B cell (primary cell): ENCODE measurements at regions not wholly inside any gene's neighbourhood (a gene's known extent, or its start where the extent isn't known, plus 50 kb on each side); places are given as distances from the start of the nearest gene placed in this dataset.

Source experiments
- ATAC-seq: fragments of 200-7000 bp; cut with Tn5 transposase; one replicate; pipeline ENCODE4 v1.10.0; 2021; ENCODE audit warnings: low read depth, mild to moderate bottlenecking, moderate number of reproducible peaks, moderate library complexity
- CTCF ChIA-PET: fragments of 350-600 bp; sonication (Branson Sonifier 250); formaldehyde crosslinking; loops from one replicate; lab custom pipeline; 2021; ENCODE audit warnings: antibody characterized with exemption, inconsistent platforms; lab: Charles Lee
- POLR2A ChIA-PET: fragments of 350-600 bp; sonication (Branson Sonifier 250); formaldehyde crosslinking; loops from one replicate; lab custom pipeline; 2021; ENCODE audit warnings: antibody characterized with exemption; lab: Charles Lee
- DNase-seq: peaks from one replicate; pipeline ENCODE4 v3.0.0; 2013
- H2AFZ ChIP-seq: 2 replicates; pipeline ENCODE4 v1.6.1; 2012; ENCODE audit warnings: mild to moderate bottlenecking, low read depth, low read length; ENCODE audit not compliant: insufficient read depth, poor library complexity, severe bottlenecking
- H3K27ac ChIP-seq, 2 donors: 1 replicate in 1 of 2; 2 replicates in 1 of 2; pipeline ENCODE4 v1.5.1; 2012 to 2013; ENCODE audit warnings: low read length in 2 of 2, mild to moderate bottlenecking in 2 of 2, moderate library complexity in 1 of 2
- H3K27me3 ChIP-seq, 4 experiments: fragments of 200-600 bp in 1 of 4; sonication (generic) in 1 of 4; replicated peaks in 1 of 4; 1 replicate in 2 of 4; 2 replicates in 2 of 4; pipeline versions ENCODE4 v1.6.1 to v1.7.0; 2013 to 2016; ENCODE audit warnings: low read length in 3 of 4, mild to moderate bottlenecking in 2 of 4, mixed read lengths in 1 of 4, moderate library complexity in 1 of 4; ENCODE audit not compliant: insufficient read depth in 4 of 4, control insufficient read depth in 3 of 4; ENCODE audit errors: control extremely low read depth in 1 of 4
- H3K36me3 ChIP-seq, 2 experiments: replicated peaks in 1 of 2; 1 replicate in 1 of 2; 2 replicates in 1 of 2; pipeline versions ENCODE4 v1.6.1 to v1.7.1; 2013; ENCODE audit warnings: low read length in 1 of 2; ENCODE audit not compliant: insufficient read depth in 2 of 2, control insufficient read depth in 1 of 2; ENCODE audit errors: control extremely low read depth in 1 of 2, extremely low read depth in 1 of 2
- H3K4me1 ChIP-seq, 2 donors: fragments of 200-600 bp in 1 of 2; sonication (generic) in 1 of 2; 1 replicate in 1 of 2; 2 replicates in 1 of 2; pipeline versions ENCODE4 v1.5.1 to v1.6.1; 2013 to 2017; ENCODE audit warnings: low read length in 2 of 2; ENCODE audit not compliant: control insufficient read depth in 2 of 2, insufficient read depth in 2 of 2
- H3K4me2 ChIP-seq: replicated peaks from 2 replicates; pipeline ENCODE3; 2012; ENCODE audit warnings: mild to moderate bottlenecking, low read depth, low read length; ENCODE audit not compliant: poor library complexity, severe bottlenecking
- H3K4me3 ChIP-seq, 5 experiments: fragments of 200-600 bp in 1 of 5; sonication (generic) in 1 of 5; 1 replicate in 3 of 5; 2 replicates in 2 of 5; pipeline versions ENCODE4 v1.5.1 to v1.7.0; 2011 to 2016; ENCODE audit warnings: low read length in 4 of 5, mild to moderate bottlenecking in 4 of 5, low read depth in 2 of 5, control low read depth in 1 of 5, moderate library complexity in 1 of 5; ENCODE audit not compliant: insufficient read depth in 1 of 5; ENCODE audit errors: control extremely low read depth in 1 of 5, extremely low read depth in 1 of 5
- H3K79me2 ChIP-seq: fragments of 200-600 bp; sonication (generic); one replicate; pipeline ENCODE4 v1.6.0; 2016; ENCODE audit warnings: low read length; ENCODE audit not compliant: control insufficient read depth, insufficient read depth
- H3K9ac ChIP-seq: fragments of 200-600 bp; sonication (generic); 2 replicates; pipeline ENCODE4 v1.6.1; 2017; ENCODE audit warnings: mild to moderate bottlenecking, low read length, moderate library complexity
- H3K9me3 ChIP-seq, 3 donors: one replicate each; pipeline versions ENCODE4 v1.6.1 to v1.7.1; 2013; ENCODE audit warnings: low read length in 2 of 3; ENCODE audit not compliant: control insufficient read depth in 2 of 3, insufficient read depth in 1 of 3; ENCODE audit errors: control extremely low read depth in 1 of 3
- H4K20me1 ChIP-seq: 2 replicates; pipeline ENCODE4 v1.6.0; 2012; ENCODE audit warnings: mild to moderate bottlenecking, low read length; ENCODE audit not compliant: insufficient read depth, control insufficient read depth, poor library complexity, severe bottlenecking
- H3K27ac Mint-ChIP-seq: one replicate; pipeline ENCODE4 v1.8.0; 2021; ENCODE audit warnings: mixed read lengths
- H3K27me3 Mint-ChIP-seq: one replicate; pipeline ENCODE4 v1.8.0; 2021; ENCODE audit warnings: mixed read lengths
- H3K4me1 Mint-ChIP-seq: one replicate; pipeline ENCODE4 v1.8.0; 2021; ENCODE audit warnings: mixed read lengths
- H3K4me3 Mint-ChIP-seq: one replicate; pipeline ENCODE4 v1.8.0; 2021; ENCODE audit warnings: mixed read lengths
- H3K9me3 Mint-ChIP-seq: one replicate; pipeline ENCODE4 v1.8.0; 2022; ENCODE audit warnings: mixed read lengths; ENCODE audit not compliant: insufficient read depth
- CTCF ChIP-seq: fragments of 200-600 bp; IDR thresholded peaks from one replicate; pipeline ENCODE4 v1.8.0; 2022; ENCODE audit warnings: antibody characterized with exemption, mild to moderate bottlenecking
- EZH2 ChIP-seq: IDR thresholded peaks from 2 replicates; pipeline ENCODE4 v1.6.1; 2012; ENCODE audit warnings: borderline replicate concordance, low read depth, mild to moderate bottlenecking, moderate library complexity, low read length; ENCODE audit not compliant: insufficient read depth, poor library complexity, severe bottlenecking
- WGBS: methylation state at CpG from one replicate; pipeline ENCODE4 v1.1.5; 2013; ENCODE audit warnings: missing lambda C conversion rate; ENCODE audit not compliant: insufficient coverage; 5-methylcytosine and 5-hydroxymethylcytosine counted together
- intact Hi-C: fragments of 100-400 bp; cut with micrococcal nuclease; formaldehyde crosslinking; loops from one replicate; pipeline ENCODE4 v1.10.0; 2022

GRCh38 chr17:12445331-12445730 is 220.4 kb upstream of the MYOCD start:
- no peak overlapping the region for H3K4me3 ChIP-seq
- H3K27me3 Mint-ChIP-seq: no peaks in the 10 kb centered on the region
- H3K9me3 Mint-ChIP-seq: peaks cover 4% of the 10 kb centered on the region
- intact Hi-C loops: no loop called here
- ATAC-seq (no peak), DNase-seq (no peak)
- TF ChIP-seq EZH2: no peak
- TF ChIP-seq CTCF: no peak
- H4K20me1 ChIP-seq: no peaks in the 10 kb centered on the region
- no peak overlapping the region for H2AFZ ChIP-seq
- H3K9ac ChIP-seq: no peak overlapping the region
- peaks cover 0 to 1% (median 0%) of the 10 kb centered on the region in 3 donors for H3K9me3 ChIP-seq
- no peaks in the 10 kb centered on the region for H3K4me1 ChIP-seq
- no CpG with 5 or more reads among the region's 1 CpG for WGBS
- ChIA-PET POLR2A (no interaction called here), CTCF (no interaction called here)
- no peak overlapping the region for H3K27ac ChIP-seq
- no peak overlapping the region for H3K27ac Mint-ChIP-seq
- H3K36me3 ChIP-seq: no peaks in the 10 kb centered on the region
- H3K27me3 ChIP-seq: no peaks in the 10 kb centered on the region
- no peaks in the 10 kb centered on the region for H3K4me1 Mint-ChIP-seq
- H3K4me2 ChIP-seq: no peak overlapping the region
- H3K4me3 Mint-ChIP-seq: no peak overlapping the region
- H3K79me2 ChIP-seq: no peaks in the 10 kb centered on the region

GRCh38 chr17:12457493-12457892 is 208.2 kb upstream of the MYOCD start:
- ATAC-seq: no peak
- H3K27me3 ChIP-seq: no peaks in the 10 kb centered on the region
- ChIA-PET POLR2A (no interaction called here), CTCF (no interaction called here)
- peaks cover 0 to 7% (median 0%) of the 10 kb centered on the region in 3 donors for H3K9me3 ChIP-seq
- no peak overlapping the region for H3K27ac ChIP-seq
- no peak overlapping the region for H3K9ac ChIP-seq
- intact Hi-C loops: no loop called here
- H3K36me3 ChIP-seq: no peaks in the 10 kb centered on the region
- no peak overlapping the region for H2AFZ ChIP-seq
- Mint-ChIP-seq H3K27ac (no peak overlapping the region), H3K27me3 (no peaks in the 10 kb centered on the region), H3K4me1 (no peaks in the 10 kb centered on the region), H3K9me3 (peaks cover 3% of the 10 kb centered on the region), H3K4me3 (no peak overlapping the region)
- no peaks in the 10 kb centered on the region for H3K79me2 ChIP-seq
- H4K20me1 ChIP-seq: no peaks in the 10 kb centered on the region
- no peak overlapping the region for H3K4me3 ChIP-seq
- H3K4me1 ChIP-seq: no peaks in the 10 kb centered on the region
- DNase-seq: no peak
- no peak overlapping the region for H3K4me2 ChIP-seq
- no CpG with 5 or more reads among the region's 1 CpG for WGBS
- TF ChIP-seq EZH2 (no peak), CTCF (no peak)
